OCI-LY3 (cell line): ENCODE measurements at regions not wholly inside any gene's neighbourhood (a gene's known extent, or its start where the extent isn't known, plus 50 kb on each side); places are given as distances from the start of the nearest gene placed in this dataset.

Experiments used
- EZH2phosphoT487 ChIP-seq: fragments of 200-600 bp; shearing (Covaris generic); IDR thresholded peaks from 2 replicates; pipeline ENCODE4 v1.6.1; 2018; ENCODE audit warnings: antibody characterized with exemption, mixed run types, low read depth
- TF ChIP-seq, protein P1 (sequence below): fragments of 200-600, 300-600 bp; sonication (generic); IDR thresholded peaks from 2 replicates; pipeline ENCODE4 v1.5.1; 2014; ENCODE audit warnings: antibody characterized with exemption, low read length, low read depth

GRCh38 chr12:131235871-131236271 is 282.2 kb downstream of the ADGRD1 start:
- TF ChIP-seq, protein P1, sequence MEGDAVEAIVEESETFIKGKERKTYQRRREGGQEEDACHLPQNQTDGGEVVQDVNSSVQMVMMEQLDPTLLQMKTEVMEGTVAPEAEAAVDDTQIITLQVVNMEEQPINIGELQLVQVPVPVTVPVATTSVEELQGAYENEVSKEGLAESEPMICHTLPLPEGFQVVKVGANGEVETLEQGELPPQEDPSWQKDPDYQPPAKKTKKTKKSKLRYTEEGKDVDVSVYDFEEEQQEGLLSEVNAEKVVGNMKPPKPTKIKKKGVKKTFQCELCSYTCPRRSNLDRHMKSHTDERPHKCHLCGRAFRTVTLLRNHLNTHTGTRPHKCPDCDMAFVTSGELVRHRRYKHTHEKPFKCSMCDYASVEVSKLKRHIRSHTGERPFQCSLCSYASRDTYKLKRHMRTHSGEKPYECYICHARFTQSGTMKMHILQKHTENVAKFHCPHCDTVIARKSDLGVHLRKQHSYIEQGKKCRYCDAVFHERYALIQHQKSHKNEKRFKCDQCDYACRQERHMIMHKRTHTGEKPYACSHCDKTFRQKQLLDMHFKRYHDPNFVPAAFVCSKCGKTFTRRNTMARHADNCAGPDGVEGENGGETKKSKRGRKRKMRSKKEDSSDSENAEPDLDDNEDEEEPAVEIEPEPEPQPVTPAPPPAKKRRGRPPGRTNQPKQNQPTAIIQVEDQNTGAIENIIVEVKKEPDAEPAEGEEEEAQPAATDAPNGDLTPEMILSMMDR, result no peak
- no peak for TF ChIP-seq EZH2phosphoT487
